GM21737 (cell line): ENCODE measurements at regions not wholly inside any gene's neighbourhood (a gene's known extent, or its start where the extent isn't known, plus 50 kb on each side); places are given as distances from the start of the nearest gene placed in this dataset.

Experiments
- ATAC-seq: cut with Tn5 transposase; IDR thresholded peaks from one replicate; pipeline ENCODE4 v1.9.1; 2021; ENCODE audit warnings: mild to moderate bottlenecking, moderate library complexity; ENCODE audit not compliant: unreplicated experiment

GRCh38 chr12:85669911-85670310, 166.3 kb downstream of the RASSF9 start:
- no peak for ATAC-seq

- ATAC-seq: no peak
Measured at GRCh38 chr12:85672436-85672835, 163.8 kb downstream of the RASSF9 start.

- no peak for ATAC-seq
Measured at GRCh38 chr12:85673921-85674420, 162.2 kb downstream of the RASSF9 start.

- no peak for ATAC-seq
Measured at GRCh38 chr12:85676816-85677749, 159.1 kb downstream of the RASSF9 start.

- no peak for ATAC-seq
Measured at GRCh38 chr12:85679296-85679695, 156.9 kb downstream of the RASSF9 start.

GRCh38 chr12:85680881-85681280, 155.3 kb downstream of the RASSF9 start:
- no peak for ATAC-seq

- ATAC-seq: no peak
Measured at GRCh38 chr12:85681333-85681732, 154.9 kb downstream of the RASSF9 start.

GRCh38 chr12:85683051-85683450, 153.2 kb downstream of the RASSF9 start:
- ATAC-seq: no peak

GRCh38 chr12:85688837-85689236, 147.4 kb downstream of the RASSF9 start:
- ATAC-seq: no peak

GRCh38 chr12:85690146-85690545, 146.1 kb downstream of the RASSF9 start:
- no peak for ATAC-seq

GRCh38 chr12:85693093-85693665, 143.0 kb downstream of the RASSF9 start:
- no peak for ATAC-seq

GRCh38 chr12:85695097-85695715, 141.0 kb downstream of the RASSF9 start:
- ATAC-seq: no peak

- ATAC-seq: no peak
Measured at GRCh38 chr12:85697003-85697402, 139.2 kb downstream of the RASSF9 start.

GRCh38 chr12:85698937-85699336, 137.3 kb downstream of the RASSF9 start:
- ATAC-seq: no peak

GRCh38 chr12:85708775-85709174, 127.4 kb downstream of the RASSF9 start:
- ATAC-seq: no peak

- ATAC-seq: no peak
Measured at GRCh38 chr12:85711735-85712390, 124.3 kb downstream of the RASSF9 start.

- ATAC-seq: no peak
Measured at GRCh38 chr12:85713373-85713772, 122.8 kb downstream of the RASSF9 start.

- no peak for ATAC-seq
Measured at GRCh38 chr12:85714425-85714824, 121.8 kb downstream of the RASSF9 start.

GRCh38 chr12:85720308-85721033, 115.7 kb downstream of the RASSF9 start:
- ATAC-seq: no peak

GRCh38 chr12:85725991-85726390, 110.2 kb downstream of the RASSF9 start:
- no peak for ATAC-seq
